IMR-90 (cell line): ENCODE measurements at regions not wholly inside any gene's neighbourhood (a gene's known extent, or its start where the extent isn't known, plus 50 kb on each side); places are given as distances from the start of the nearest gene placed in this dataset.

ENCODE experiments used
- CHD1 ChIP-seq: IDR thresholded peaks from 2 replicates; pipeline ENCODE4 v1.6.1; 2012; ENCODE audit warnings: low read depth, low read length, improper control_type of control experiment
- TF ChIP-seq, protein P1 (sequence below): conservative IDR thresholded peaks from 2 replicates; pipeline ENCODE4 v1.5.1; 2012; ENCODE audit warnings: mild to moderate bottlenecking, low read depth, low read length, improper control_type of control experiment
- TF ChIP-seq, protein P2 (sequence below): fragments of 150-350 bp; IDR thresholded peaks from 2 replicates; pipeline ENCODE4 v1.6.1; 2017; ENCODE audit warnings: mild to moderate bottlenecking, antibody characterized with exemption, low read length, low read depth

DNA sequence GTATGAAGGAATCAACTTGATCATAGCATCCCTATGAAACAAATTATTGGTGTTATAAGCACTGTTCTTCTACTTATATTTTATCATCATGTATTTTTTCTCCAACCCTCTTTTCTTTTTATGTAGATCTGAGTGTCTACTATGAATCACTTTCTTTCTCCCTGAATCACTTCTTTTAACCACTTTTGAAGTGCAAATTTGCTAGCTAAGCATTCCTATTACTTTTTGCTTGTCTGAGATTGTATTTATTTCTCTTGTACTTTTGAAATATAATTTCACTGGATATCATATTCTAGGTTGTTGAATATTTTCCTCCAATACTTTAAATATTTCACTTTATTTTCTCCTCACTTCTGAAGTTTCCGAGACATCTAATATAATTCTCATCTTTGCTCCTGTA lies 1282.3 kb upstream of the FLRT2 start:
- TF ChIP-seq, protein P1, sequence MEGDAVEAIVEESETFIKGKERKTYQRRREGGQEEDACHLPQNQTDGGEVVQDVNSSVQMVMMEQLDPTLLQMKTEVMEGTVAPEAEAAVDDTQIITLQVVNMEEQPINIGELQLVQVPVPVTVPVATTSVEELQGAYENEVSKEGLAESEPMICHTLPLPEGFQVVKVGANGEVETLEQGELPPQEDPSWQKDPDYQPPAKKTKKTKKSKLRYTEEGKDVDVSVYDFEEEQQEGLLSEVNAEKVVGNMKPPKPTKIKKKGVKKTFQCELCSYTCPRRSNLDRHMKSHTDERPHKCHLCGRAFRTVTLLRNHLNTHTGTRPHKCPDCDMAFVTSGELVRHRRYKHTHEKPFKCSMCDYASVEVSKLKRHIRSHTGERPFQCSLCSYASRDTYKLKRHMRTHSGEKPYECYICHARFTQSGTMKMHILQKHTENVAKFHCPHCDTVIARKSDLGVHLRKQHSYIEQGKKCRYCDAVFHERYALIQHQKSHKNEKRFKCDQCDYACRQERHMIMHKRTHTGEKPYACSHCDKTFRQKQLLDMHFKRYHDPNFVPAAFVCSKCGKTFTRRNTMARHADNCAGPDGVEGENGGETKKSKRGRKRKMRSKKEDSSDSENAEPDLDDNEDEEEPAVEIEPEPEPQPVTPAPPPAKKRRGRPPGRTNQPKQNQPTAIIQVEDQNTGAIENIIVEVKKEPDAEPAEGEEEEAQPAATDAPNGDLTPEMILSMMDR = no peak
- TF ChIP-seq, protein P2, sequence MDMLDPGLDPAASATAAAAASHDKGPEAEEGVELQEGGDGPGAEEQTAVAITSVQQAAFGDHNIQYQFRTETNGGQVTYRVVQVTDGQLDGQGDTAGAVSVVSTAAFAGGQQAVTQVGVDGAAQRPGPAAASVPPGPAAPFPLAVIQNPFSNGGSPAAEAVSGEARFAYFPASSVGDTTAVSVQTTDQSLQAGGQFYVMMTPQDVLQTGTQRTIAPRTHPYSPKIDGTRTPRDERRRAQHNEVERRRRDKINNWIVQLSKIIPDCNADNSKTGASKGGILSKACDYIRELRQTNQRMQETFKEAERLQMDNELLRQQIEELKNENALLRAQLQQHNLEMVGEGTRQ = no peak
- TF ChIP-seq CHD1 = no peak
